Keratinocyte (primary cell): ENCODE measurements at regions not wholly inside any gene's neighbourhood (a gene's known extent, or its start where the extent isn't known, plus 50 kb on each side); places are given as distances from the start of the nearest gene placed in this dataset.
"Not testable (repeated sequence)": the region's sequence is repeated elsewhere in the genome, so short reads cannot be mapped to it uniquely, and the experiment has no call there.

Experiments
- EZH2 ChIP-seq: IDR thresholded peaks from one replicate; pipeline ENCODE4 v1.6.1; 2012; ENCODE audit warnings: inconsistent platforms, mild to moderate bottlenecking, low read length, moderate library complexity
- TF ChIP-seq, protein P1 (sequence below), 3 experiments: IDR thresholded peaks in 1 of 3; conservative IDR thresholded peaks in 1 of 3; optimal IDR thresholded peaks in 1 of 3; 2 replicates in 2 of 3; 3 replicates in 1 of 3; pipeline versions ENCODE3 to v1.5.1; 2011; ENCODE audit warnings: low read length in 3 of 3, mild to moderate bottlenecking in 3 of 3, moderate library complexity in 2 of 3, control low read depth in 1 of 3, inconsistent platforms in 1 of 3; ENCODE audit not compliant: insufficient read depth in 2 of 3; ENCODE audit errors: extremely low read depth in 1 of 3

DNA sequence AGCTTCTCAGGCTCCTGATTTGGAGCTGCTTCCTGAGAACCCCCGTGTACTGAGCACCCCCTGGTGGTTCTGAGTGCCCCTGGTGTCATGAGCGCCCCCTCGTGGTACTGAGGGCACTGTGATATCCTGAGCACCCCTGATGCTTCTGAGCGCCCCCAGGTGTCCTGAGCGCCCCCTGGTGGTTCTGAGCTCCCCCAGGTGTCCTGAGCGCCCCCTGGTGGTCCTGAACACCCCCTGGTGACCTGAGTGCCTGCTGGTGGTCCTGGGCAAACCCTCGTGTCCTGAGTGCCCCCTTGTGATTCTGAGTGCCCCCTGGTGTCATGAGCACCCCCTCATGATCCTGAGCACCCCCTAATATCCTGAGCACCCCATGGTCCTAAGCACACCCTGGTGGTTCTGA lies 502.1 kb downstream of the TP53TG3F start:
- TF ChIP-seq, protein P1, sequence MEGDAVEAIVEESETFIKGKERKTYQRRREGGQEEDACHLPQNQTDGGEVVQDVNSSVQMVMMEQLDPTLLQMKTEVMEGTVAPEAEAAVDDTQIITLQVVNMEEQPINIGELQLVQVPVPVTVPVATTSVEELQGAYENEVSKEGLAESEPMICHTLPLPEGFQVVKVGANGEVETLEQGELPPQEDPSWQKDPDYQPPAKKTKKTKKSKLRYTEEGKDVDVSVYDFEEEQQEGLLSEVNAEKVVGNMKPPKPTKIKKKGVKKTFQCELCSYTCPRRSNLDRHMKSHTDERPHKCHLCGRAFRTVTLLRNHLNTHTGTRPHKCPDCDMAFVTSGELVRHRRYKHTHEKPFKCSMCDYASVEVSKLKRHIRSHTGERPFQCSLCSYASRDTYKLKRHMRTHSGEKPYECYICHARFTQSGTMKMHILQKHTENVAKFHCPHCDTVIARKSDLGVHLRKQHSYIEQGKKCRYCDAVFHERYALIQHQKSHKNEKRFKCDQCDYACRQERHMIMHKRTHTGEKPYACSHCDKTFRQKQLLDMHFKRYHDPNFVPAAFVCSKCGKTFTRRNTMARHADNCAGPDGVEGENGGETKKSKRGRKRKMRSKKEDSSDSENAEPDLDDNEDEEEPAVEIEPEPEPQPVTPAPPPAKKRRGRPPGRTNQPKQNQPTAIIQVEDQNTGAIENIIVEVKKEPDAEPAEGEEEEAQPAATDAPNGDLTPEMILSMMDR (optimal IDR thresholded peaks at IDR 0.05 in 1 of 3, IDR thresholded peaks at IDR 0.05 in 1 of 3, conservative IDR thresholded peaks at IDR 0.05 in 1 of 3; ENCODE audit: extremely low read depth in 1 of 3, insufficient read depth in 2 of 3, low read length in 3 of 3), result not testable (repeated sequence)
- not testable (repeated sequence) for TF ChIP-seq EZH2
